Stimulated activated CD8-positive, alpha-beta memory T cell treated with anti-CD3 and anti-CD28 coated beads, Interleukin-4, amount 100 ng/mL, for 48 hours (primary cell): ENCODE measurements at regions not wholly inside any gene's neighbourhood (a gene's known extent, or its start where the extent isn't known, plus 50 kb on each side); places are given as distances from the start of the nearest gene placed in this dataset.

Experiments
- DNase-seq: peaks from one replicate; pipeline ENCODE4 v3.0.0-alpha.2; 2020

- no peak for DNase-seq
Observed at GRCh38 chr2:220835583-220835982, 736.5 kb downstream of the EPHA4 start.

GRCh38 chr2:220837226-220837625 is 734.9 kb downstream of the EPHA4 start:
- no peak for DNase-seq

GRCh38 chr2:220842901-220843665 is 729.0 kb downstream of the EPHA4 start:
- no peak for DNase-seq

- no peak for DNase-seq
Observed at GRCh38 chr2:220845766-220846273, 726.3 kb downstream of the EPHA4 start.

GRCh38 chr2:220847006-220847405 is 725.1 kb downstream of the EPHA4 start:
- no peak for DNase-seq

- no peak for DNase-seq
Observed at GRCh38 chr2:220847589-220847988, 724.5 kb downstream of the EPHA4 start.

GRCh38 chr2:220849433-220849832 is 722.7 kb downstream of the EPHA4 start:
- no peak for DNase-seq

GRCh38 chr2:220850116-220850515 is 722.0 kb downstream of the EPHA4 start:
- DNase-seq = no peak

- no peak for DNase-seq
Observed at GRCh38 chr2:220855296-220855695, 716.8 kb downstream of the EPHA4 start.

GRCh38 chr2:220856486-220856885 is 715.6 kb downstream of the EPHA4 start:
- DNase-seq = no peak

GRCh38 chr2:220857368-220857767 is 714.7 kb downstream of the EPHA4 start:
- no peak for DNase-seq

- no peak for DNase-seq
Observed at GRCh38 chr2:220858101-220858500, 714.0 kb downstream of the EPHA4 start.

GRCh38 chr2:220871909-220872308 is 700.2 kb downstream of the EPHA4 start:
- no peak for DNase-seq

- DNase-seq = no peak
Observed at GRCh38 chr2:220876080-220876824, 695.9 kb downstream of the EPHA4 start.

- DNase-seq = no peak
Observed at GRCh38 chr2:220877491-220877890, 694.6 kb downstream of the EPHA4 start.

- no peak for DNase-seq
Observed at GRCh38 chr2:220877897-220878296, 694.2 kb downstream of the EPHA4 start.

- no peak for DNase-seq
Observed at GRCh38 chr2:220880623-220881596, 691.2 kb downstream of the EPHA4 start.

- no peak for DNase-seq
Observed at GRCh38 chr2:220882507-220882906, 689.6 kb downstream of the EPHA4 start.

- no peak for DNase-seq
Observed at GRCh38 chr2:220885593-220885992, 686.5 kb downstream of the EPHA4 start.

- no peak for DNase-seq
Observed at GRCh38 chr2:220887271-220887870, 684.7 kb downstream of the EPHA4 start.

GRCh38 chr2:220887876-220888275 is 684.2 kb downstream of the EPHA4 start:
- DNase-seq = no peak

GRCh38 chr2:220890931-220891330 is 681.2 kb downstream of the EPHA4 start:
- no peak for DNase-seq

- DNase-seq = no peak
Observed at GRCh38 chr2:220891405-220891804, 680.7 kb downstream of the EPHA4 start.
